ENCODE measurements at regions not wholly inside any gene's neighbourhood (a gene's known extent, or its start where the extent isn't known, plus 50 kb on each side); places are given as distances from the start of the nearest gene placed in this dataset.

GRCh38 chr1:99083338-99083737 is 78.7 kb upstream of the PLPPR5 start:
- Histone ChIP-seq H4K20me1 (ENCODE audit: insufficient read depth, low read length) (no peaks in the 10 kb centered on the region), H3K4me3 (ENCODE audit: low read depth in 1 of 2, low read length in 2 of 2) (no peak overlapping the region), H3K36me3 (ENCODE audit: insufficient read depth, low read length) (no peaks in the 10 kb centered on the region), H3K4me1 (ENCODE audit: insufficient read depth, low read length) (no peaks in the 10 kb centered on the region), H2AFZ (ENCODE audit: low read depth, low read length) (no peak overlapping the region), H3K27me3 (ENCODE audit: insufficient read depth, low read length, poor library complexity) (no peaks in the 10 kb centered on the region), H3K4me2 (ENCODE audit: insufficient read depth, low read length) (no peak overlapping the region), H3K27ac (ENCODE audit: low read length) (no peak overlapping the region), H3K79me2 (ENCODE audit: insufficient read depth, low read length) (no peaks in the 10 kb centered on the region), H3K9ac (ENCODE audit: low read depth, low read length) (no peak overlapping the region), H3K9me3 (ENCODE audit: insufficient read depth, low read length, severe bottlenecking) (no peaks in the 10 kb centered on the region)
- ATAC-seq (ENCODE audit: insufficient read depth, low read depth) (no peak), DNase-seq (no peak)
- TF ChIP-seq, protein P1, sequence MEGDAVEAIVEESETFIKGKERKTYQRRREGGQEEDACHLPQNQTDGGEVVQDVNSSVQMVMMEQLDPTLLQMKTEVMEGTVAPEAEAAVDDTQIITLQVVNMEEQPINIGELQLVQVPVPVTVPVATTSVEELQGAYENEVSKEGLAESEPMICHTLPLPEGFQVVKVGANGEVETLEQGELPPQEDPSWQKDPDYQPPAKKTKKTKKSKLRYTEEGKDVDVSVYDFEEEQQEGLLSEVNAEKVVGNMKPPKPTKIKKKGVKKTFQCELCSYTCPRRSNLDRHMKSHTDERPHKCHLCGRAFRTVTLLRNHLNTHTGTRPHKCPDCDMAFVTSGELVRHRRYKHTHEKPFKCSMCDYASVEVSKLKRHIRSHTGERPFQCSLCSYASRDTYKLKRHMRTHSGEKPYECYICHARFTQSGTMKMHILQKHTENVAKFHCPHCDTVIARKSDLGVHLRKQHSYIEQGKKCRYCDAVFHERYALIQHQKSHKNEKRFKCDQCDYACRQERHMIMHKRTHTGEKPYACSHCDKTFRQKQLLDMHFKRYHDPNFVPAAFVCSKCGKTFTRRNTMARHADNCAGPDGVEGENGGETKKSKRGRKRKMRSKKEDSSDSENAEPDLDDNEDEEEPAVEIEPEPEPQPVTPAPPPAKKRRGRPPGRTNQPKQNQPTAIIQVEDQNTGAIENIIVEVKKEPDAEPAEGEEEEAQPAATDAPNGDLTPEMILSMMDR (IDR thresholded peaks at IDR 0.05; ENCODE audit: borderline replicate concordance, extremely low read depth, low read length, poor library complexity, severe bottlenecking): no peak
- no peak for TF ChIP-seq EZH2 (IDR thresholded peaks at IDR 0.05; ENCODE audit: borderline replicate concordance, low read depth, low read length, severe bottlenecking)

DNA sequence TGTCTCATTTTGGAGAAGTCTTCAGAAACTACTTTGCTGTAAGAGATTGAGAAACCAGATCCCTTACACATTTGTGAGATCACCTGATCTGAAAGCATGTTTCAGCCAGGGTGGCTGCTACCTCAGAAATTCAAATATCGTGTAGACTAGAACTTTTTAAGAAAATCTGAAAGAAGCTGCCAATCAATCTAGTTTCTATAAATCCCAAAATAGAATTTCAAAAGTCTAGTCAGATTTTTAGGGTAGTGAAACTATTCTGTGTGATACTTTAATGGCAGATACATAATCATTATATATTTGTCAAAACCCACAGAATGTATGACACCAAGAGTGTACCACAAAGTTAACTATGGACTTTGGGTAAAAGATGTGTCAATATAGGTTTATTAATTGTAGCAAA is 79.9 kb upstream of the PLPPR5 start:
- no peak overlapping the region for H3K4me2 ChIP-seq (ENCODE audit: insufficient read depth, low read length)
- no peaks in the 10 kb centered on the region for H3K27me3 ChIP-seq (ENCODE audit: insufficient read depth, low read length, poor library complexity)
- ATAC-seq (ENCODE audit: insufficient read depth, low read depth) (no peak), DNase-seq (no peak)
- no peak overlapping the region for H3K9ac ChIP-seq (ENCODE audit: low read depth, low read length)
- H3K9me3 ChIP-seq (ENCODE audit: insufficient read depth, low read length, severe bottlenecking): no peaks in the 10 kb centered on the region
- no peak overlapping the region for H3K4me3 ChIP-seq (ENCODE audit: low read depth in 1 of 2, low read length in 2 of 2)
- H3K36me3 ChIP-seq (ENCODE audit: insufficient read depth, low read length): no peaks in the 10 kb centered on the region
- no peaks in the 10 kb centered on the region for H4K20me1 ChIP-seq (ENCODE audit: insufficient read depth, low read length)
- H3K79me2 ChIP-seq (ENCODE audit: insufficient read depth, low read length): no peaks in the 10 kb centered on the region
- H3K4me1 ChIP-seq (ENCODE audit: insufficient read depth, low read length): no peaks in the 10 kb centered on the region
- H3K27ac ChIP-seq (ENCODE audit: low read length): no peak overlapping the region
- no peak overlapping the region for H2AFZ ChIP-seq (ENCODE audit: low read depth, low read length)
- TF ChIP-seq EZH2 (IDR thresholded peaks at IDR 0.05; ENCODE audit: borderline replicate concordance, low read depth, low read length, severe bottlenecking): no peak
- TF ChIP-seq, protein P1 (IDR thresholded peaks at IDR 0.05; ENCODE audit: borderline replicate concordance, extremely low read depth, low read length, poor library complexity, severe bottlenecking): no peak

DNA sequence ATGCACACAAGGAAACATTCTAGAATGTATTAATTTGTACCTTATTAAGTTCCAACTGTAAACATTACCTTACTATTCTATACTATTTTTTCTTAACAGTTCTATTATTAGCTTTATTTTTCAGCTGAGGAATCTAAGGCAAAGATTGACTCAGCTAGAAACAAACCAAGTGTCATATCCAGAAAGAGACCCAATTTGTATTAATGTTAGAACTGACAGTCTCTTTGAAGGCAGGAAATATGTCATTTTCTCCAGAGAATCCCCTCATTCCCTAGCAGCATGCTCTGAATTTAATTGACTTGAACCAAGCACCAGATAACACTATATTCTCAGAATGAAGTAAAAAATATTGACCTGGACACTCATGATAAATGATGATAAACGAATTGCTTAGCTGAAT is 81.4 kb upstream of the PLPPR5 start:
- no peaks in the 10 kb centered on the region for H3K4me1 ChIP-seq (ENCODE audit: insufficient read depth, low read length)
- no peak overlapping the region for H3K4me2 ChIP-seq (ENCODE audit: insufficient read depth, low read length)
- no peak for DNase-seq
- no peaks in the 10 kb centered on the region for H3K79me2 ChIP-seq (ENCODE audit: insufficient read depth, low read length)
- TF ChIP-seq, protein P1 (IDR thresholded peaks at IDR 0.05; ENCODE audit: borderline replicate concordance, extremely low read depth, low read length, poor library complexity, severe bottlenecking): no peak
- no peak for TF ChIP-seq EZH2 (IDR thresholded peaks at IDR 0.05; ENCODE audit: borderline replicate concordance, low read depth, low read length, severe bottlenecking)
- no peak overlapping the region for H3K4me3 ChIP-seq (ENCODE audit: low read depth in 1 of 2, low read length in 2 of 2)
- no peaks in the 10 kb centered on the region for H3K9me3 ChIP-seq (ENCODE audit: insufficient read depth, low read length, severe bottlenecking)
- no peak overlapping the region for H3K27ac ChIP-seq (ENCODE audit: low read length)
- no peaks in the 10 kb centered on the region for H3K27me3 ChIP-seq (ENCODE audit: insufficient read depth, low read length, poor library complexity)
- H3K36me3 ChIP-seq (ENCODE audit: insufficient read depth, low read length): no peaks in the 10 kb centered on the region
- no peak overlapping the region for H3K9ac ChIP-seq (ENCODE audit: low read depth, low read length)
- H2AFZ ChIP-seq (ENCODE audit: low read depth, low read length): no peak overlapping the region
- ATAC-seq (ENCODE audit: insufficient read depth, low read depth): no peak
- no peaks in the 10 kb centered on the region for H4K20me1 ChIP-seq (ENCODE audit: insufficient read depth, low read length)

DNA sequence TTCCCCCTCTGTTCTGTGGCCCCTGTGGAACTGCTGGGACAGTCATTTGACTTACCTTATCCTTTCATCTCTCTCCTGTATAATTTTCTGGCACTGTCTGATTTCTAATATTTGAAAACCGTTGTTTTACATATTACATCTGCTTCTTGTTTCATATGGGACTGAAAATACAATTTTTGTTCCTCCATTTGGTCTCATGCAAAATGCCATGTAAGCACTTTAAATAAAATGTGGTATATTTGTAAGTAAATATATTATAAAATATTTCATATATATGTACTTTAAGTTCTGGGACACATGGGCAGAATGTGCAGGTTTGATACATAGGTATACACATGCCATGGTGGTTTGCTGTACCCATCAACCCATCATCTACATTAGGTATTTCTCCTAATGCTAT is 93.9 kb upstream of the PLPPR5 start:
- H3K79me2 ChIP-seq (ENCODE audit: insufficient read depth, low read length): no peaks in the 10 kb centered on the region
- no peak overlapping the region for H3K9ac ChIP-seq (ENCODE audit: low read depth, low read length)
- no peak for ATAC-seq (ENCODE audit: insufficient read depth, low read depth)

More for the DNA sequence above, 93.9 kb upstream of the PLPPR5 start:
- Histone ChIP-seq H3K27me3 (ENCODE audit: insufficient read depth, low read length, poor library complexity) (no peaks in the 10 kb centered on the region), H3K4me3 (ENCODE audit: low read depth in 1 of 2, low read length in 2 of 2) (no peak overlapping the region), H3K9me3 (ENCODE audit: insufficient read depth, low read length, severe bottlenecking) (no peaks in the 10 kb centered on the region), H3K27ac (ENCODE audit: low read length) (no peak overlapping the region), H3K36me3 (ENCODE audit: insufficient read depth, low read length) (no peaks in the 10 kb centered on the region), H2AFZ (ENCODE audit: low read depth, low read length) (no peak overlapping the region), H3K4me1 (ENCODE audit: insufficient read depth, low read length) (no peaks in the 10 kb centered on the region), H4K20me1 (ENCODE audit: insufficient read depth, low read length) (no peaks in the 10 kb centered on the region), H3K4me2 (ENCODE audit: insufficient read depth, low read length) (no peak overlapping the region)
- TF ChIP-seq EZH2 (IDR thresholded peaks at IDR 0.05; ENCODE audit: borderline replicate concordance, low read depth, low read length, severe bottlenecking): no peak
- TF ChIP-seq, protein P1 (IDR thresholded peaks at IDR 0.05; ENCODE audit: borderline replicate concordance, extremely low read depth, low read length, poor library complexity, severe bottlenecking): no peak
- no peak for DNase-seq
